ENCODE measurements at regions not wholly inside any gene's neighbourhood (a gene's known extent, or its start where the extent isn't known, plus 50 kb on each side); places are given as distances from the start of the nearest gene placed in this dataset.
"Not testable (repeated sequence)": the region's sequence is repeated elsewhere in the genome, so short reads cannot be mapped to it uniquely, and the experiment has no call there.

DNA sequence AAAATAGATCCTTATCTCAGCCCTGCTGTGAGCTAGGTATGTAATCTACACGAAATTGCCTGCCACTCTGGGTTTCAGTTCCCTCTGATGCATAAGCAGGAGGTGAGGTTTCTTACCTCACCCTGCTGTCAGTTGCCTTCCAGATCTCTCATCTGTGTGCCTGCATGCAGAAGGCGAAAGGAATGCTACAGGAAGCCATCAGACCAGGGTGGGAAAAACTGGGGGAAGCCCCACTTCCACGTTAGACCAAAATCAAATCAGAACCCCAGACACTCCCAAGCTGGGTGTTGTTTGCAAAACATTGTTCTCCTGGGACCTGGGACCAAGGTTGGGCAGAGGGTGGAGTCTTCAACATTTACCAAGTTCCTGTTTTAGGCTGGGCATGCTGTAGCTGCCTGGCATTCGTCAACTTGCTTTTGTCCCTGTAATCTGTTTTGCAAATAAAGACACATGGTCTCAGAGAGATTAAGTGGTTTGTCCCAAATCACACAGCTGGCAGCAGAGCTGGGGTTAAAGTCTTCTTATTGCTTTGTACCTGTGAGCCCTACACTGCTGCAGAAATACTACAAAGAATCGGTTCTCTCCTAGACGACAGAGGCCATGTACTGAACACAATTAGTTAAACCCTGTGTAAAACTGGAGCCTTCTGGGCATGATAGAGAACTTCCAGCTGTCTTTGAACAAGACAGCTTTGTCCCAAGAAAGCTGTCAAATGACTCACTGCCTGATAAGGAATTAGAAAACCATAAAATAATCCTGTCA lies 389.7 kb upstream of the RUNX1 start:
- DNase-seq = peak in 2 of 3 donors; percentile 33 to 52
- Histone ChIP-seq H3K27me3 (no peaks in the 10 kb centered on the region), H3K27ac (no peak overlapping the region), H3K4me3 (no peak overlapping the region), H3K9me3 (peaks cover 0 to 8% (median 0%) of the 10 kb centered on the region in 4 donors), H3K4me1 (peaks cover 0 to 7% (median 0%) of the 10 kb centered on the region in 4 donors), H3K36me3 (no peaks in the 10 kb centered on the region)
- TF ChIP-seq, protein P1, sequence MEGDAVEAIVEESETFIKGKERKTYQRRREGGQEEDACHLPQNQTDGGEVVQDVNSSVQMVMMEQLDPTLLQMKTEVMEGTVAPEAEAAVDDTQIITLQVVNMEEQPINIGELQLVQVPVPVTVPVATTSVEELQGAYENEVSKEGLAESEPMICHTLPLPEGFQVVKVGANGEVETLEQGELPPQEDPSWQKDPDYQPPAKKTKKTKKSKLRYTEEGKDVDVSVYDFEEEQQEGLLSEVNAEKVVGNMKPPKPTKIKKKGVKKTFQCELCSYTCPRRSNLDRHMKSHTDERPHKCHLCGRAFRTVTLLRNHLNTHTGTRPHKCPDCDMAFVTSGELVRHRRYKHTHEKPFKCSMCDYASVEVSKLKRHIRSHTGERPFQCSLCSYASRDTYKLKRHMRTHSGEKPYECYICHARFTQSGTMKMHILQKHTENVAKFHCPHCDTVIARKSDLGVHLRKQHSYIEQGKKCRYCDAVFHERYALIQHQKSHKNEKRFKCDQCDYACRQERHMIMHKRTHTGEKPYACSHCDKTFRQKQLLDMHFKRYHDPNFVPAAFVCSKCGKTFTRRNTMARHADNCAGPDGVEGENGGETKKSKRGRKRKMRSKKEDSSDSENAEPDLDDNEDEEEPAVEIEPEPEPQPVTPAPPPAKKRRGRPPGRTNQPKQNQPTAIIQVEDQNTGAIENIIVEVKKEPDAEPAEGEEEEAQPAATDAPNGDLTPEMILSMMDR (IDR thresholded peaks at IDR 0.05) = no peak
- TF ChIP-seq POLR2A (IDR thresholded peaks at IDR 0.05) = no peak

DNA sequence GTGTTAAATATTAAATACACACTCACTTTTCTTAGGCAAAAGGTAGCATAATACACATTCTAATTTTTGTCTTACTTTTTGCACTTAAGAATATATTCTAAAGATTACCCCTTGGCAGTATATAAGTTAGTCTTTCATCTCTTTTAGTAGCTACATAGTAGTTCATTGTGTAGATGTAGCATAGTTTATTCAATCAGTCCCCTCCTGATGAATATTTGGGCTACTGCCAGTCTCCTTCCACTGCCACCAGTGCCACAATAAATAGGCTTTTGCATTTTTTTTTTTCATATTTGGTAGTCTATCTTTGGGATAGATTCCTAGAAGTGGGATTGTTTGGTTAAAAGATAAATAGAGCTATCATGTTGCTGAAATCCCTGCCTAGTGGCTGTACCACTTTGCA lies 388.8 kb upstream of the RUNX1 start:
- no peaks in the 10 kb centered on the region for H3K36me3 ChIP-seq
- DNase-seq = no peak
- TF ChIP-seq, protein P1 (IDR thresholded peaks at IDR 0.05) = no peak
- TF ChIP-seq POLR2A (IDR thresholded peaks at IDR 0.05) = no peak
- peaks cover 0 to 7% (median 0%) of the 10 kb centered on the region in 4 donors for H3K4me1 ChIP-seq
- peaks cover 0 to 10% (median under 1%) of the 10 kb centered on the region in 4 donors for H3K9me3 ChIP-seq
- no peak overlapping the region for H3K27ac ChIP-seq
- no peaks in the 10 kb centered on the region for H3K27me3 ChIP-seq
- no peak overlapping the region for H3K4me3 ChIP-seq

DNA sequence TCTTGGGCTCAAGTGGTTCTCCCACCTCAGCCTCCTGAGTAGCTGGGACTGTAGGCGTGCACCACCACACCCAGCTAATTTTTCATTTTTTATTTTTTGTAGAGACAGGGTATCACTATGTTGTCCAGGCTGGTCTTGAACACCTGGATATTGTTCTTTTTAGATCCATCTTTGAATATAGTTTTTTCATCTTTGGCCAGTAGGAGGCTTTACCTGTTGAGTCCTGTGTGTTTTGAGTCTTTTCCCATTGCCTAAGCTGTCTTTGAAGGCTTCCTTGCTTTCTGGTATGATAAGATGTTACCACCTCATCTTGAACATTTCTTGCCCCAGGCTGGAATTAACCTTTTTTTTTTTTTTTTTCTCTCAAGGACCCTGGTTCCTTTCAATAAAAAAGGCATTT lies 387.8 kb upstream of the RUNX1 start:
- H3K27ac ChIP-seq = no peak overlapping the region
- H3K36me3 ChIP-seq = no peaks in the 10 kb centered on the region
- peaks cover 0 to 13% (median 4%) of the 10 kb centered on the region in 4 donors for H3K9me3 ChIP-seq
- H3K27me3 ChIP-seq = no peaks in the 10 kb centered on the region
- DNase-seq = no peak
- TF ChIP-seq, protein P1 (IDR thresholded peaks at IDR 0.05) = peak in 2 of 6 experiments; percentile 5 to 9
- no peak for TF ChIP-seq POLR2A (IDR thresholded peaks at IDR 0.05)
- H3K4me3 ChIP-seq = no peak overlapping the region
- peaks cover 0 to 7% (median 0%) of the 10 kb centered on the region in 4 donors for H3K4me1 ChIP-seq

DNA sequence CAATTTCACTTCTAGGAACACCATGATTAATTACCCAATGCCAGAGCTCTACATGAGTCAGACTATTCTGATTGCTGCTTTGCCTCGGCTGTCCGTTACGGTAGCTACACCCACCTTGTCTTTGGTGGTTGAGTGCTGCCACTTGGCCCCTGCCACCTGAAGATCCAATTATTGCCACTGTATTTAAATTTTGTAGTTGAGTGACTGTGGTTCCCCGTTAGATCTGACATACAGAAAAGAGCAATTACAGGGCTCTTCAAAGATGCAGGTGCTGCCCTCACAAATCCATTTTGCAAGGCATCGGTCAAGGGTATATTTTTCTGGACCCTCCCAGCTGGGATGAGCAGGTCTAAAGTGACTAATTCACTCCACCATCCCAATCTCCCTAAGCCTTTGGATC lies 383.5 kb upstream of the RUNX1 start:
- H3K9me3 ChIP-seq = peaks cover 0 to 13% (median 5%) of the 10 kb centered on the region in 4 donors

DNA sequence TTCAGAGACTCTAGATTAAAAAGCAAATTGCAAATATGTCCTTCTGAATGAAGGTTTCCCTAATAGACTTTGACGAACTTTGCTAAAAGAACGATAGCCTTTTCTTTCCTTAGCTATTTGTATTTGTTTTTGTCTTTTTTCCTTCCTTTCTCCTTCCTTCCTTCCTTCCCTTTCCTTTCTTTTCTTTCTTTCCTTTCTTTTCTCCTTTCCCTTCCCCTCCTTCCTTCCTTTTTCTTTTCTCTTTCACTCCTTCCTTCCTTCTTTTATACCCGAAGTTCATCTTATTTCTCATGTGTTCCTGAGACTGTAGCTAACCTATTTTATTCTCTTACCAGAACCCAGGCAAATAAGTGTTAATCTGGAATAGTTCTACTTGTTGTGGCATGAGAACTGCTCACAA lies 381.2 kb upstream of the RUNX1 start:
- TF ChIP-seq POLR2A (IDR thresholded peaks at IDR 0.05) = no peak
- TF ChIP-seq, protein P1 (IDR thresholded peaks at IDR 0.05) = no peak
- no peak overlapping the region for H3K4me3 ChIP-seq
- H3K4me1 ChIP-seq = peaks cover 0 to 5% (median 0%) of the 10 kb centered on the region in 4 donors
- H3K9me3 ChIP-seq = peaks cover 0 to 13% (median 5%) of the 10 kb centered on the region in 4 donors
- DNase-seq = no peak
- no peaks in the 10 kb centered on the region for H3K27me3 ChIP-seq
- H3K36me3 ChIP-seq = no peaks in the 10 kb centered on the region
- no peak overlapping the region for H3K27ac ChIP-seq

More for the DNA sequence above, 383.5 kb upstream of the RUNX1 start:
- DNase-seq, H3K36me3 ChIP-seq, H3K27ac ChIP-seq, H3K27me3 ChIP-seq, H3K4me3 ChIP-seq, H3K4me1 ChIP-seq: not testable (repeated sequence)

DNA sequence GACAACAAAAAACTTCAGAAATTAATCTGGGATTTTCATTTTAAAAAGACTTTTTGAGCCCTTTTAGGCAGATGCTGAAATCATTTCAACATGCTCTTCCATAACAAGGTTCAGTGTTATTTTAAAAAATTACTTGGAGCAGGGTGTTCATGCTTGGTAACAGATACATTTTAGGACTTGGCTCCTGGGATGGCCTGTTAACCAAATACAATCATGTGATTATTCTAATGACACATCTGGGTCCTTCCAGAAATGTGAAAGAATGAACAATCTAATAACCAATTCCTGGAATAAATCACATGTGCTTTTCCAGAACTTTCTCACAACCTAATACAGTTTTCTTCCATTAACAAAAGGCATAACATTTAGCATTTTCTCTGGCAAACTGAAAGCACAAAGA lies 379.8 kb upstream of the RUNX1 start:
- no peak overlapping the region for H3K4me3 ChIP-seq
- H3K36me3 ChIP-seq = no peaks in the 10 kb centered on the region
- H3K9me3 ChIP-seq = peaks cover 0 to 9% (median 3%) of the 10 kb centered on the region in 4 donors
- H3K27me3 ChIP-seq = no peaks in the 10 kb centered on the region
- no peak for TF ChIP-seq POLR2A (IDR thresholded peaks at IDR 0.05)
- TF ChIP-seq, protein P1 (IDR thresholded peaks at IDR 0.05) = no peak
- H3K27ac ChIP-seq = no peak overlapping the region
- H3K4me1 ChIP-seq = peaks cover 0 to 5% (median 0%) of the 10 kb centered on the region in 4 donors
- no peak for DNase-seq
